Retinal pigment epithelial cell (primary cell): ENCODE measurements at regions not wholly inside any gene's neighbourhood (a gene's known extent, or its start where the extent isn't known, plus 50 kb on each side); places are given as distances from the start of the nearest gene placed in this dataset.

Source experiments
- DNase-seq: peaks from one replicate; pipeline ENCODE4 v3.0.0-alpha.2; 2010; ENCODE audit warnings: low read depth
- H3K4me3 ChIP-seq: 2 replicates; pipeline ENCODE4 v1.5.1; 2011; ENCODE audit warnings: mild to moderate bottlenecking, low read length, control low read depth, moderate library complexity
- CTCF ChIP-seq: conservative IDR thresholded peaks from 2 replicates; pipeline ENCODE4 v1.5.1; 2011; ENCODE audit warnings: low read depth, low read length, control low read depth, inconsistent platforms

- TF ChIP-seq CTCF: no peak
- no peak for DNase-seq
Measured at GRCh38 chr7:153584132-153584531, 468.1 kb upstream of the DPP6 start.

GRCh38 chr7:153588586-153588985, 463.6 kb upstream of the DPP6 start:
- no peak overlapping the region for H3K4me3 ChIP-seq
- TF ChIP-seq CTCF: no peak
- no peak for DNase-seq

More at GRCh38 chr7:153584132-153584531, 468.1 kb upstream of the DPP6 start:
- H3K4me3 ChIP-seq: no peak overlapping the region

GRCh38 chr7:153590136-153590535, 462.1 kb upstream of the DPP6 start:
- no peak overlapping the region for H3K4me3 ChIP-seq
- no peak for TF ChIP-seq CTCF
- no peak for DNase-seq

GRCh38 chr7:153590571-153590970, 461.6 kb upstream of the DPP6 start:
- no peak overlapping the region for H3K4me3 ChIP-seq
- no peak for DNase-seq
- TF ChIP-seq CTCF: no peak

GRCh38 chr7:153607354-153607753, 444.8 kb upstream of the DPP6 start:
- no peak for TF ChIP-seq CTCF
- no peak overlapping the region for H3K4me3 ChIP-seq
- DNase-seq: no peak

GRCh38 chr7:153616711-153617325, 435.4 kb upstream of the DPP6 start:
- H3K4me3 ChIP-seq: no peak overlapping the region
- DNase-seq: no peak
- TF ChIP-seq CTCF: no peak

GRCh38 chr7:153627323-153627722, 424.9 kb upstream of the DPP6 start:
- no peak for DNase-seq
- H3K4me3 ChIP-seq: no peak overlapping the region
- no peak for TF ChIP-seq CTCF
